ENCODE measurements at regions not wholly inside any gene's neighbourhood (a gene's known extent, or its start where the extent isn't known, plus 50 kb on each side); places are given as distances from the start of the nearest gene placed in this dataset.

DNA sequence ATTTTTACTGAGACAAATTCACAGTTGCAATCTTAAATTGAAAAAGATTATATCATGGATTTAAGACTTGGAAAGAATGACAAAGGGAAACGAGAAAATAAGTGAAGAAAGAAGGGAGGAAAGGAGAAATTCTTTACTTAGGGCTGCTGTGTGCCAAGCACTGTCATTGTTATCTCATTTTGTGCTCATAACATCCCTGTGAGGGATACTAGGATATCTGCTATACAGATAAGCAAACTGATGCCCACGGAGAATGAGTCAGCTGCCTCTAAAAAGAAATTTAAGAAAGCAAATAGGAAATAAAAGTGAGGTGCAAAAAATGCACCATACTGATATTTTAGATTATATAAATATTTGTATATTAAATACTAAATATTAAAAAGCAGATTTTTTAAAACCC is 183.6 kb upstream of the NR5A2 start:
- intact Hi-C loops (cut with DNase I) = no loop called here
- Histone ChIP-seq H3K4me1 (peaks cover 4 to 7% of the 10 kb centered on the region in 2 donors), H3K4me3 (replicated peaks in 1 of 3) (no peak overlapping the region), H3K27ac (no peak overlapping the region), H3K36me3 (no peaks in the 10 kb centered on the region), H3K27me3 (no peaks in the 10 kb centered on the region), H3K9me3 (no peaks in the 10 kb centered on the region)
- WGBS, 2 donors = 56 to 62% methylated on average over 2 of the region's 2 CpGs
- TF ChIP-seq, protein P1, sequence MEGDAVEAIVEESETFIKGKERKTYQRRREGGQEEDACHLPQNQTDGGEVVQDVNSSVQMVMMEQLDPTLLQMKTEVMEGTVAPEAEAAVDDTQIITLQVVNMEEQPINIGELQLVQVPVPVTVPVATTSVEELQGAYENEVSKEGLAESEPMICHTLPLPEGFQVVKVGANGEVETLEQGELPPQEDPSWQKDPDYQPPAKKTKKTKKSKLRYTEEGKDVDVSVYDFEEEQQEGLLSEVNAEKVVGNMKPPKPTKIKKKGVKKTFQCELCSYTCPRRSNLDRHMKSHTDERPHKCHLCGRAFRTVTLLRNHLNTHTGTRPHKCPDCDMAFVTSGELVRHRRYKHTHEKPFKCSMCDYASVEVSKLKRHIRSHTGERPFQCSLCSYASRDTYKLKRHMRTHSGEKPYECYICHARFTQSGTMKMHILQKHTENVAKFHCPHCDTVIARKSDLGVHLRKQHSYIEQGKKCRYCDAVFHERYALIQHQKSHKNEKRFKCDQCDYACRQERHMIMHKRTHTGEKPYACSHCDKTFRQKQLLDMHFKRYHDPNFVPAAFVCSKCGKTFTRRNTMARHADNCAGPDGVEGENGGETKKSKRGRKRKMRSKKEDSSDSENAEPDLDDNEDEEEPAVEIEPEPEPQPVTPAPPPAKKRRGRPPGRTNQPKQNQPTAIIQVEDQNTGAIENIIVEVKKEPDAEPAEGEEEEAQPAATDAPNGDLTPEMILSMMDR (IDR thresholded peaks at IDR 0.05) = no peak
- TF ChIP-seq POLR2A (IDR thresholded peaks at IDR 0.05) = no peak
- no peak for DNase-seq

DNA sequence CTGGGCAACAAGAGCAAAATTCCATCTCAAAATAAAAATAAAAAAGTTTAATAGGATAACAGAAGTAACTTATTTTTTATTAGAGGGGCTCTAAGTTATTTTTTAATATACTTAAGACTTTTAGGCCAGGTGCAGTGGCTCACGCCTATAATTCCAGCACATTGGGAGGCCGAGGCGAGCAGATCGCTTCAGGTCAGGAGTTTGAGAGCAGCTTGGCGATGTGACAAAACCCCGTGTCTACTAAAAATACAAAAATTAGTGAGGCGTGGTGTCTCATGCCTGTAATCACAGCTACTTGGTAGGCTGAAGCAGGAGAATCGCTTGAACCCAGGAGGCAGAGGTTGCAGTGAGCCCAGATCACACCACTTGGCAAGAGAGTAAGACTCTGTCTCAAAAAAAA is 180.5 kb upstream of the NR5A2 start:
- intact Hi-C loops (cut with DNase I) = no loop called here
- Histone ChIP-seq H3K27ac (no peak overlapping the region), H3K36me3 (no peaks in the 10 kb centered on the region), H3K4me1 (peaks cover 4 to 7% of the 10 kb centered on the region in 2 donors), H3K9me3 (no peaks in the 10 kb centered on the region), H3K4me3 (replicated peaks in 1 of 3) (no peak overlapping the region), H3K27me3 (no peaks in the 10 kb centered on the region)
- TF ChIP-seq POLR2A (IDR thresholded peaks at IDR 0.05) = no peak
- TF ChIP-seq, protein P1 (IDR thresholded peaks at IDR 0.05) = no peak
- peak; percentile 88 to 90 for DNase-seq
- 37 to 38% methylated on average over 8 of the region's 8 CpGs for WGBS, 2 donors

DNA sequence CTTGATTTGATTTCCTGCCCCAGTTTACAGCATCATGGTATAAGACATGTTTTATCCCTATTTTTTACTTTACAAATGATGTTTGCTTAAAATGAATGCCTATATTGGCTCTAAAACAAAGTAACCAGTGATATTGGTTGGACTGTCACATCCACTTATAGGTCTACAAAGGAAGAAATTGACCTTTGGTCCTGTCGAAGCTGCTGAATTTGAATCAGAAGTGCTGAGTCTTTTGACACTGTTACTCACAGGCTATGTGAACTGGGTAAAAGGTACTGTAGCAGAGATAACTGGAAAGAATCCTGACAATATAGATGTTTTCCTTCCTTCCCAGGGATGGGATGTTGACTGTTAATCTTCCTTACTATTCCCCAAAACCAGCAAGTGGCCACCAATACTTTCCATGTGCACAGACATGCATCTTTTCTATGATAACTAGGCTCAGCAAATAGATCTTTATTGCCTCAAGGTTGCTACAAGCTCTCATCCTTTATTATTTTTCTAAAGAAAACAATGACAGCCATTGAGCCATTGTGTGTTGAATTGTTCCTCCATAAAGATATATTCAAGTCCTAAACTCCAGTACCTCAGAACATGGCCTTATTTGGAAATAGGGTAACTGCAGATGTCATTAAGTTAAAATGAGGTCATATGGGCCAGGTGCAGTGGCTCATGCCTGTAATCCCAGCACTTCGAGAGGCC is 175.9 kb upstream of the NR5A2 start:
- intact Hi-C loops (cut with DNase I) = no loop called here
- TF ChIP-seq, protein P1 (IDR thresholded peaks at IDR 0.05) = no peak
- no peak for TF ChIP-seq POLR2A (IDR thresholded peaks at IDR 0.05)
- 73 to 85% methylated on average over 2 of the region's 2 CpGs for WGBS, 2 donors
- Histone ChIP-seq H3K27ac (no peak overlapping the region), H3K27me3 (no peaks in the 10 kb centered on the region), H3K36me3 (no peaks in the 10 kb centered on the region), H3K9me3 (no peaks in the 10 kb centered on the region), H3K4me3 (replicated peaks in 1 of 3) (no peak overlapping the region), H3K4me1 (peaks cover 3 to 4% of the 10 kb centered on the region in 2 donors)
- no peak for DNase-seq

DNA sequence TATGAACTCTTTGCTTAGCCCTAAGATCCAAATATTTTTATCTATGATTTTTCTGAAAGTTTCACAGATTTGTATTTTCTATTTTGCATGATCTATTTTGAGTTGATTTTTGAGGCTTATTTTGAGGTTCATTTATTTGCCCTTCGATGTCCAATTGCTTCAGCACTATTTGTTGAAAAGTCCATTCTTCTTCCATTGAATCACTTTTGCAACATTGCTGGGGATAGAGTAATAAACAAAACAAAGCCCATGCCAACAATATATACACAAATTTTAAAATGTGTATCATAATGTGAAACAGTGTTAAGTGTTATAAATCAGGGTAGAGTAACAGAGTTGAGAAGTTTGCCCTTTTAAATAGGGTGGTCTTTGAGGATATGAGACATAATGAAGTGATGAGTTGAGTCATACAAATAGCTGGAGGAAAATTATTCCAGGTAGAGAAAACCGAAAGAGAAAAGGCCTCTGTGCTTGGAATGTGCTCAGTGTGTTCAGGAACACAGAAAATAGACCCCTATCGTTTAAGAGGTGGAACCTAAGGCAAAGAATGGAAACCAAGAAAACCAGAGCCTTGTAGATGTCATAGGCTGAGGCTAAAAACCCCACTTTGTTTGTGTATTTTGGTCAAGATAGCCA is 172.7 kb upstream of the NR5A2 start:
- DNase-seq = no peak
- no peaks in the 10 kb centered on the region for H3K9me3 ChIP-seq
- WGBS, 2 donors = 87 to 92% methylated on average over 3 of the region's 3 CpGs
- no peak overlapping the region for H3K27ac ChIP-seq
- H3K4me1 ChIP-seq = no peaks in the 10 kb centered on the region
- H3K36me3 ChIP-seq = no peaks in the 10 kb centered on the region
- no peak overlapping the region for H3K4me3 ChIP-seq (replicated peaks in 1 of 3)
- no peak for TF ChIP-seq POLR2A (IDR thresholded peaks at IDR 0.05)
- TF ChIP-seq, protein P1 (IDR thresholded peaks at IDR 0.05) = no peak
- H3K27me3 ChIP-seq = no peaks in the 10 kb centered on the region
- intact Hi-C loops (cut with DNase I) = no loop called here

DNA sequence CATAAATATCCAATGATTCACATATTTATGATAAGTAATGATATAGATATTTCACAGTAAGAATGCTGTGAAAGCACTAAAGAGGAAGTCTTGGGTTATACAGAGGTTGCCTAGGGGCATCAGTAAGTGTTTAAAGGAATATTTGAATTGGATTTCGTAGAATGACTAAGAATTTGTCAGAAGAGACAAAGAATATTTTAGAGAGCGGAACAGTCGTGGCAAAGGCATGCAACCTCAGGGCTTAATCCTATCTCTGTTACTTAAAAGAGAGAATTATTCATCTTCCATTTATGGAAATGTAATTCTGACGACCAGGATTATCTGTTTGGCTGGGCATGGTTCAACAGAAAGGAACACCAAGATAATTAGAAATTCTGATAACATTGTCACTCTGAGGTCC is 171.9 kb upstream of the NR5A2 start:
- WGBS, 2 donors = 78 to 85% methylated on average over 4 of the region's 4 CpGs
- no peak overlapping the region for H3K27ac ChIP-seq
- TF ChIP-seq, protein P1 (IDR thresholded peaks at IDR 0.05) = no peak
- TF ChIP-seq POLR2A (IDR thresholded peaks at IDR 0.05) = no peak
- no peak overlapping the region for H3K4me3 ChIP-seq (replicated peaks in 1 of 3)
- no peak for DNase-seq
- no peaks in the 10 kb centered on the region for H3K4me1 ChIP-seq
- no peaks in the 10 kb centered on the region for H3K27me3 ChIP-seq
- intact Hi-C loops (cut with DNase I) = no loop called here
- H3K9me3 ChIP-seq = no peaks in the 10 kb centered on the region
- no peaks in the 10 kb centered on the region for H3K36me3 ChIP-seq

Measured in thyroid gland (tissue), 4 donors.